GM21515 (cell line): ENCODE measurements at regions not wholly inside any gene's neighbourhood (a gene's known extent, or its start where the extent isn't known, plus 50 kb on each side); places are given as distances from the start of the nearest gene placed in this dataset.

ENCODE experiments used
- ATAC-seq: cut with Tn5 transposase; IDR thresholded peaks from one replicate; pipeline ENCODE4 v1.9.1; 2021; ENCODE audit not compliant: unreplicated experiment

DNA sequence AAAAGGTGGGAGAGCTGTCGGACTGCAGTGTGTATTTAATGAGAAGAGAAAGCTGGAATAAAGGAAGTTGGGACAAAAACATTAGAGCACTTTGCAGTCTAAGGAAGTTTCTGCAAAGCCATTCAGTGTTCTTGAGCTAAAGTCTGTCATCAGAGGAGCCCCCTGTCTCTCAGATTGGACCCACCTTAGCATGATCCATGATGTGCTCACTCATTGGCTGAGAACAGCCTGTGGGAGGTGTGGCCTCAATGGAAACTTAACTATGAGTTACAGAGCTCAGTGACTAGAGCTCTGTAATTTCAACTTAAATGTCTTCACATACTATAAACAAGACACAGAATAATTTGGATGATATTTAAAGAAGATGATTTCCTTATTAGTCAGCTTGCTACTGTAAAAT is 437.0 kb downstream of the BTBD3 start:
- ATAC-seq: no peak

DNA sequence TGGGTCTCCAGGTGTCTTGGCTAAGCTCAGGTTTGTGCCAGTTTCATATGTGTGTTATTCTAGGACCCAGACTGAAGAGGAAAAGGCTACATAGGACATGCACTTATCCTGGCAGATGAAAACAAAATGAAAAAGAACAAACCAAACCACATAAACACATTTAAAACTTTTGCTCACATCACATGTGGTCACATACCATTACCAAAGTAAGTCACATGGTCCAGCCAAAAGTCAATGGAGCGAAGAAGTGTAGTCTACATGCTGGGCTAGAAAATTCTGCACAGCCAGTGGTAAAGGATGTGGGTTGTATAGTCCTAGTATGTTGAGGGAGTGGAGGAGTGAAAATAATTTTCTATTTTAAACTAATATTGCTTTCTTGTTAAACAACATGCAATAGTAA is 437.5 kb downstream of the BTBD3 start:
- ATAC-seq: no peak

DNA sequence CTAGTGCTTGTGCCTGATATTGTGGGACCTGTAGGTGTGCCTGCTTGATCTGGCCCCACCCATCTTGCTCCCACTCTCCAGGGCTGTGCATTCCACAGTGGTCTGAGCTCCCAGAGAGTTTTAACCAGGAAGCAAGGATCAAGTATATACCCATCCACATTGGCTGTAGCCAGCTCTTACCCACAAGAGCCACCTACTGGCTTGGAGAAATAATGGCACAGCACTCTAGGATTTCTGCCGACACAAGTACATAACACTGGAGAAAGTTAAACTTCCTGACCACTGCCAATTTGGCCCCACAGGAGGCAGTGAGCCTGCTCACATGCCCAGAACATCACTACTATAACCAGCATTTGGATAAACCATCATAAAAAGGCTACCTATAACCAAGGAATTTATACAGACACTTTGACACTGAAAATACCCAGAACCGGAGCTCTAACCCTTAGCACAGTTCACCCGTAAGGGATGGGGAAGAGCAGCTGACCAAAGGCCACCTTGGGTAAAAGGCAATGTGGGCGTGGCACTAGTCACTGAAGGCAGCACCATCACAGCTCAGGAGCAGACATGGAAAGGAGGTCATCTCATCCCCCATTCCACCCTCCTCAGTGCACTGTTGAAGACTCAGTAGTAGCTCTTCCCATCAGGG is 440.4 kb downstream of the BTBD3 start:
- ATAC-seq: no peak

DNA sequence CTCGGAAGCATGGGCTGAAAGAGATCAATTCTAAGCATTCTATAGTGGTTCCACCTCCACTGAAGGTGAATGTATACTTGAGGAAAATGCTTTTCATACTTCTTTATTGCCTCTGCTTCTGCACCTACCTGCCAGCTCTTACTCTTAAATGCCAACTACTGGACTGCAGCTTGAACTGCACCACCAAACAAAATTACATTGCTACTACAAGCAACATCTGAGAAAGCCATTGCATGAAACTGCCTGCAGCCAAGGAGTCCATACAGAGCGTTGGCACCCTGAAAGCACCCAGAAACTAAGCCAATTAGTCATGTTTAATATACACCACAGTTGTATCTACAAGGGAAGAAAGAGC is 440.9 kb downstream of the BTBD3 start:
- no peak for ATAC-seq

DNA sequence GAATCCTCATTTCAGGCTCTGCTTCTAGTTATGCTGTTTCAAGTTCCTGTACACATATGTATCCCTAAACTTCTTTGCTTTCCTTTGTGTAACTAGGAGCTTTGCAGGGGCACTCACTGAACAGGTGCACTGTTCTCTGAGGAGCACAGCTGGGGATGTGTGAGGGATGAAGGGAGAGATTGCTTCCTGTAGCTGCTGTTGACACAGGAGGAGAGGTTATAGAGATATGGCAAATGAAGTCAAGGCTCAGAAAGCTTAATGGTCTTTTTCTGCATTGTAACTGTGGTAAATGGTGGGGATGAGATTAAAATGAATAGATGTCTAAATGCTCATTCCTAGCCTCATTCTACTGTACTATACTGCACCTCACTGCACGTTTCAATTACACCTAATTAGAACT is 454.3 kb downstream of the BTBD3 start:
- ATAC-seq: no peak

DNA sequence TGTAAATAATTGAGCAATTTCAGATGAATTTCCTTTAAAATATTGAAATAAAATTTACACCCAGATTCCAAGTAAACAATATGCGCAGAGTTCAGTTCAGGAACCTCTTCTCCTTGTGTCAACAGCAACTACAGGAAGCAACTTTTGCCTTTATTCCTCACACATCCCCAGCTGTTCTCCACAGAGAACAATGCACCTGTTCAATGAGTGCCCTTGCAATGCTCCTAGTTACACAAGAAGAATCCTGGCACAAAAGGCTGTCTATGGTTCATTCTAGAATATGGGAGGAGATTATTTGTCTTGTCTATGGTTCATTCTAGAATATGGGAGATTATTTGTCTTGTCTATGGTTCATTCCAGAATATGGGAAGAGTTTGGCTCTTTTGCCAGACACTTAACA is 454.9 kb downstream of the BTBD3 start:
- no peak for ATAC-seq

DNA sequence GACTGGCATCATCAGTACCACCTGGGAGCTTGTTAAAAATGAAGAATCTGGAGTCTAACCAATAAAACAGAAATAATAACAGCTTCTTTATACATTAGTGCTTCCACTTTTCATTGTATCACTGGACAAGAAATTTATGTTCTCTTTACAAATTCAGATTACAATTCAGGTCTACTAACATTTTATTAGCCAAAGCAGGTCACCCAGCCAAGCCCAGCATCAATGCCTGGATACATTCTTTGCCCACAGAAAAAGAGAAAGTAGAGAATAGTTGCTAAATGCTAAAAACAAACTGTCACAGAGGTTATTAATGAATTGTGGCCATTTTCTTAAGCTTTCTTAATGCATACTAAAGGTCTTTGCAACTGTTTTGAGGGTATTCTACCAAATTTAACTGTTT is 458.3 kb downstream of the BTBD3 start:
- no peak for ATAC-seq

DNA sequence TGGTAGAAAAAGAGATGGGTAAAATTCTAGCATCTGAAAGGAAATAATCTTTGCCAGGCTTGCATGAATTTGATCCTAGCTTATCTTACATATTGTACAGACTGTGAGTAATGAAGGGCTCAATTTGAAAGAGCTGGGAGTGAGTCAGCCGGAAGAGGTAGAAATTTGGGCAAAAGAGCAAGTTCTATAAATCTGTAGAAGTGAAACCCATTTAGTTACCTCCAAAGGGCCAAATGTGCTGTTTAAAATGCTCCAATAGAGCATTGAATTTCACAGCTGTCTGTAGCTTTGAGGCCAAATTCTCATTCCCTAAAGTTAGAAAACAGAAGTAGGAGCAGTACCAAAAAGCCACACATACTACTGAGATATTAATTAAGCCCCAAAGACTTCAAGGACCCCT is 466.1 kb downstream of the BTBD3 start:
- ATAC-seq: no peak

DNA sequence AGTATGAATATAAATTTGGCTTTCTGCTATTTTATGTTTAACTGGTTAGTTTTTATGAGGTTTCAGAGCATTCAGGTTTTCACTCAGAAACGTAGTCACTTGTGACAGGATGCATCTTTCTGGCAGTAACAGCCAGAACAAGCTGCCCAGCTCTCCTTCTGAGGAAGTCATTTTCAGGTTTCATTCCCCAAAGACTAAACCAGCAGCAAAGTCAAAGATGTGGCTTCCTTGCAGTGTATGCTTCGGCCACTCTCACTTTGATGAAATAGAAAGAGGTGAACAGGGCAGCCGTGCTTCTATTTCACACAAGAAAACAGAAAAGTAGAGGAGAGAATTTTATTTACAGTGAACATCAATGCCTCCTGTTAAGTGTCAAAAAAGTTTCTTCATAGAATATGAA is 469.1 kb downstream of the BTBD3 start:
- no peak for ATAC-seq

DNA sequence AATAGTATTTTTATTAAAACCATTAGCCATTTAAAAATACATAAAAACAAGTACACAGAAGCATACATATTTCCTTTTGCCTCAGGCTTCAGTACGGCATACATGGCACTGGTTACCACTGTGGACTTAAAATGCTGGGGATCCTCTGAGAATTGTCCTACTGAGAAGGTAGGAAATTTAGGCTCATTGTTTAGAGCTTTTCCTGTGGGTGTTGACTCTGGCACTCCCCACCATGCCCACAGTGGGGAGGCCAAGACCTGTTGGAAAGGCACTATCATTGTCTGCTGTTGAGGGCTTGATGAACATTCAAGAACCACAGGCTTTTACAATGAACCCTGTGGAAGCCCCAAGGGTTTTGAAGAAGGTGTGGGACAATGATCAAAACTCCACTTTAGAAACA is 473.4 kb downstream of the BTBD3 start:
- ATAC-seq: no peak

DNA sequence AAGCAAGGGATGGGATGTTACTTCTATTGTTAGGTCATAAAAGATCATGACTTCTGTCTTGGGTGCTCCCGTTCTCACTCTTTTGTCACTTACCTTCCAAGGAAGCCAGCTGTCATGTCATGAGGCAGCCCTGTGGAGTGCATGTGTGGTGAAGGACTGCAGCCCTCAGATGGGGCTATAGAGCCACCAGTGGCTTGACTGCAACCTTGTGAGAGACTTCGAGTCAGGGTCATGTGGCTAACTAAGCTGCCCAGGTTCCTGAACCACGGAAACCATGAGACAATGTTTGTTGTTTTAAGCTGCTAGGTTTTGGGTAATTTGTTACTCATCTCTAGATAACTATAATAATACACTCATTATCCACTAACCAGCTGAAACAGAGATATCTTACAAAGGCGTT is 477.1 kb downstream of the BTBD3 start:
- no peak for ATAC-seq

DNA sequence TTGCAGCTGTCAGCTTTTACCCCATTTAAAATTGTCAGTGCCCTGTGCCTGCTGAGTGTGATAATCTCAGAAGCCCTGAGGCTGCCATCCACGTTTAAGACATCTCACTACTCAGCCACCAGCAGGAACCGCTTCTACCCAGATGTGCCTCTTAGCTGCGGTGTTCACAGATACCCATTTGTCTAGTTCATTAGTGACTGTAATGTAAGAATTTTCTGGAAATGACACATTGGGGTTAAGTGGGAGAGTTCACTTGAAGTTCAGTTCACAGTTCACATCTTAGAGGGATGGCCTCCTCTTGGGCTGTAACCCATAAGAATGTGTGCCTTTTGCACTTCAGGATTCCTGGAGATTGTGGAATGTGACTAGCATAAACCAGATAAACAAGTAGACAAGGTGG is 477.7 kb downstream of the BTBD3 start:
- ATAC-seq: no peak

DNA sequence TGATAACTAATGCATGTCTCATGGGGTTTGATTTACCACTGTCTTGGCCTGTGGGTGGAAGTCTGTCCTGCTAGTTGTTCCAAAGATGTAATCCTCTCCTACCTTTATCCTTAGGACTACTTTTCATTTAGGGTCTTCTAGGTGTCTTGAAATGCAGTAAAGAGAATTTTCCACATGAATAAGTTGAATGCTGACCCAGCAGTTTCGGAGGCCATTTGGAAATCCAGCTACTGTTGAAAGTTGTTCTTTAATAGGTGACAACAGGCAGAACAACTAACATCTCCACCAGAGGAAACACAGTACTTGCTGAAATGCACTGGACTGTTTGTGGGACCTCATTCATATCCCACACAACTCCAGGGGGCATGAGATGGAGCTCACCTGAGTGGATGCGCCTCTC is 478.1 kb downstream of the BTBD3 start:
- no peak for ATAC-seq

DNA sequence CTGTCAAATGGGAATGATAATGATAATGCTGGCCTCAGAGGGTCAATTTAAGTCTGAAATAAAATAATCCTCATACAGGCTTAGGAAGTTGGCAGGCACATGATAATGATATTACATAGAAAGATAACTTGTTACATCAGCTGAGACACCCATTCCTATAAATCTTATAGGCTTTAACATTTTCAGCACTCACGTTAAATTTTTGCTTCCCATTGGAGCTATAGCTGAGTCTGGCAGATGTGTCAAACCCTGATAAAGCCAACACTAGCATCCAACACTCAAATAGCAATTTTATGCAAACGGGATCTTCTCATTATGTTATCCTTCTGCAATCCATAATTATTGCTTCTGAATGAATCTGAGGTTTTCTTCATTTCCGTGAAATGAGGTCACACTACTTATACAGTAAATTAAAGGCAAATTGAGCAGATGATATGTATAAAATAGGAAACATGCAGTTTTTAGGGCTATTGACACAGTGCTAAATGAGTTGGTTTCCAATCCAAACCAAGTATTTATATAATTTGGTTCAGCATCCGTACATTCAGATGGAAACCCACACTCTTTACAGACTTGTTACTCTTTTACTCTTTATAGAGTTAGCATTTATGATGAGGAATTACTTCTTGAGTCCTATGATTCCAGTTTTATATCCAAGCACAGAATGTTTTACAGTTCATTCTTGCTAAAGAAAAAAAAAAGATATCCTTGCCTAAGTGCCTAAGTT is 481.6 kb downstream of the BTBD3 start:
- ATAC-seq: no peak

DNA sequence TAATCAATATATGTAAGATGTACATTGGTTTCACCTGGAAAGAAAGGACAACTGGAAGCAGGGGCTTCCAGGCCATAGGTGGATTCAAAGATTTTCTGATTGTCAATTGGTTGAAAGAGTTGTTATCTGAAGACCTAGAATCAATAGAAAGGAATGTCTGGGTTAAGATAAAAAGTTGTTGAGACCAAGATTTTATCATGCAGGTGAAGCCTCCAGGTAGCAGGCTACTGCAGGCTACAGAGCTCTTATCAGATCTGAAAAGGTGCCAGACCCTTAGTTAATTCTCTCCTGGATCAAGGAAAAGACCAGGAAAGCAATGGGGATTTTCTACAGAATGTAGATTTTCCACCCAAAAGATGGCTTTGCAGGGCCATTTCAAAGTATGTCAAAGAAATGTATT is 487.2 kb downstream of the BTBD3 start:
- no peak for ATAC-seq

DNA sequence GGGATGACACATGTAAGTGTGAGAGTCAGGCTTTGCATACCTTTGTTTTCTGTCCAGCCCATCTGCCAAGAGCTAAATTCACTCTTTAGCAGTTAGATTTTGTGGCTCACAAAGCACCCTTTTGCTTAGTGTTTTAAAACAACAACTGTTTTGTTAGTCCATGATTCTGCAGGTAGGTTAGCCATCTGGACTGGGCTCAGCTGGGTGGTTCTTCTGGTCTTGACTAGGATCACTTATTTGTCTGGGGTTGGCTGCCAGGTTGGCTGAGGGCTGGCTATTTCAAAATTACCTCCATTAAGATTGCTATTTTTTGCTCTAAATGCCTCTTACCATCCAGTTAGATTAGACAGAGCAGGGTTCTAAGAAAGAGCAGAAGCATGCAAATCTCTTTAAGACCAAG is 489.3 kb downstream of the BTBD3 start:
- ATAC-seq: no peak

DNA sequence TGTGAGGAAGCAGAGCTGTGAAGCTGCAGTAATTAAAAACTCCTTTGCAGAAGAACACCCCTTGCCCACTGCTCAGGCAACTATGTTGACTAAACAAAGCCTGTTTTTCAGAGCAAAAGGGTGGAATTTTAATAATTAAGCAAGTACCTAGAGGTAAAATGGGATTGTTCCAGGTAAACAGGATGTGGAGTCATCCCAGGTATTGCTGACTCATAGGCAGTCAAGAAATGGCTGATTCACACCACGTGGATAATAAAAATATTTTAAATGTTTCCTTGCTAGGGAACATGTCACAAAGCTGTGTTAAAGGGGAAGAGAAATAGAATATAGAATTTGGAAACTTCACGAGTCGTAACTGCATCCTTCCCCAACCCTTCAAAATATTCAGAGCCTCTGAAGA is 491.8 kb downstream of the BTBD3 start:
- ATAC-seq: no peak

DNA sequence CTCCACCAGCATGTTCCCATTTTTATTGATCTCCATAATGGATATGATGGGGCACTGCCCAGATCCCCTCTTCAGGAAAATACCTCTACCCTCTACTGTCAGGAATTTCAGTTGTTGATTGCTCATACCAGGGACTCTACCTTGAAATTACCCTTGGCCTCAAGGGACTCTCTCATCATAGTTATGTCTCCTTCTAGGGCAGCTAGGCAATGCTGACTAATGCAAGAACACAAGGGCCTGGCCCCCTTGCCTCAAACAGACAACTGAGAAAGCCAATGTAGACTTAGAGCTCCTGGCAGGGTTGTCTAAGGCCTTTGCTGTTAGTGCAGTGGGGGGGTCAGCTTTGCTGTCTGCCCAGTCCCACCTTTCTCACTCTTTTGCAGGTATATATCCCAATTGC is 493.1 kb downstream of the BTBD3 start:
- no peak for ATAC-seq

DNA sequence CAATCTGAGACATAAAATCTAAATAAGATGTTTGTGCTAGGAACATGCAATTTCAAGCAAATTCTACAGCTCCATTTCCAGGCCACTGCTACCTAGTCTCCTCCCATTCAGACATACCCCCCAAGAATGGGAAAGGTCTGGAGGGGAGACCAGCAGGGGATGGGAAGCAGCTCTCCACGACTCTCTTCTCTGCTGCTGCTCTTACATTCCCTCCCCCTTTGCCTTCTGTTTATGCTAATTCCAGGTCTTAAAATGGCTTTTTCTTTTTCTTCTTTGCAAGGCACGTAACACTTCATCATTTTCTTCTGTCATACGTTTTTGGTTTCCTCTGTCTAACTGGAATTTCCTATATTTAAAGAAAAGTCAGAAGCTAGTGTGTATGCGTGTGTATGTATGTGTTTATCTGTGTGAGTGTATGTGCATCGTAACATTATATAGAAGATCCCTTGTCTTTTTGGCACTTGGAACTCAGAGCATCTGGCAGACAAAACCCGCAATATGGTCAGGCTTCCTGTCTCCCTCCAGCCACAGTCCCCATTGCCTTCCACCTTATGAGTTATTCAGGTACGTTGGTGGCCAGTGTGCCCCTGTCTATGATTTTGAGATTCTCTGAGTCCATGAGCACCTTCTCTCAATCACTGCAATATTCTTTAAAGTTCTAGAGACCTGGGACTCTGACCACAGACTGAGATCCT is 493.7 kb downstream of the BTBD3 start:
- ATAC-seq: no peak

DNA sequence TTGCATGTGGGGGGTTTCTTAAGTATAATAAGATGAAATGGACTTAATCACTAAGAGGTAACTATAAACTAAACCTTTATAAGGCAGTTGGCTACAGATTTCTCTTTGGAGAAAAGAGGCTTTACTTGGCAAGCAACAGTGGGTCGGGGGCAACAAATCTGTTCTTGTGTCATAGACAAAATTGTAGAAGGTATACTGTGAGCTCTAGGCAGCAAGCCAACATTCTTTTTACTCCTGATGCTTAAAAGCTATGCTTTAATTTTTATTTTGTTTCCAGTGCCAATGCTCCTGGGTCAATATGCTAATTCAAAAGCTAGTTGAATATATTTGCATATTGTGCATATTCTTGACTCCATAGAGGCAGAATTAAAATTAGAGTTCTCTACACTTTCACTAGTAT is 495.4 kb downstream of the BTBD3 start:
- ATAC-seq: no peak

DNA sequence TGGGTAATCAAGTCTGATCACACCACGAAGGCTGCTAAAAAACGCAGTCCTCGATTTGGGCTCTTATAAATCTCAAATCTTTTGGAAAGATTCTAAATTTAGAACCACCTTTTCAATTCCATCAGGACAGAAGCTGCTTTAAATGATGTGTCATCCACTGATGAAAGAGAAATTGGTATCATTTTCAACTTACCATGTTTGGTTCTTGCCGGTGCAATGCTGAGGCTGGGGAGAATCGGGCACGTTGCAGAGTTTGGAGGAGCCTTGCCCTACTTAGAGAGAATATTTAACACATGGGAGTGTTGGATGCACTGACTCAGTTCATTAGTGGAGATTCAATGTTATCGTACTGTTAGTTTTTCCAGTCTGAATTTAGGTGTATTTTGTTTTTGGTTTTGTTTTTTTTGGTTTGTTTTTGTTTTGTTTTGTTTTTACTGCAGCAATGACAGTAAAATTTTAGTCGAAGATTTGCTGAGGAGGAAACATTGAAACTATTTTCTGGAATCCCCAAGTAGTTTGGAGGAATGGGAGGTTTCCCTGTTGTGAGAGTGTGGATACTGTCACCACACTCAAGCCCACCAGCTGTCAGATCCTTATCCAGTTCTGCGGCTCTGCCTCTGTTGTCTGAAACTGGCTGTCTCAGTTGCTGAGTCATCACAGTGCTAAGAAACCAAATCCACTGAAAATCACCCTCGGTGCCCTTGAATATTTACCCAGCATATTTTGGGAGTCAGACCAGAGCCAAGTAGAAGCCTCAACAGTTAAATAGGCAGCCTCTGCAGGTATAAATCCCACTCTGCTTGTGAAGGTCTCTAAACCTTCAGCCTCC is 497.0 kb downstream of the BTBD3 start:
- ATAC-seq: no peak

DNA sequence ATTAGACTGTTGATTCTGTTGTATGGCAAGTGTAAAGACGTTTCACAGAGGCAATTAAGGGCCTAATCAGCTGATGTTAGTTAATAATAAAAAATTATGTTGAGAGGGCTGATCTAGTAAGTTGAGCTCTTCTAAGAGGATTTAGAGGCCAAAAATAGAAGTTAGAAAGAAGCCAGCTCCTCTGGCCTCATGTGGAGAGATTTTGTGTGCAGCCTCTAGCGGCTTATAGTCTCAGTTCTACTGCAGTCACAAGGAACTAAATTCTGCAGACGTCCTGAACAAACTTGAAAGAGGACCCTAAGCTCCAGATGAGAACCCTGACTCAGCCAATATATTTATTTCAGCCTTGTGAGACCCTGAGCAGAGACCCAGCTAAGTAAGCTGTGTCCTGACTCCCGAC is 498.6 kb downstream of the BTBD3 start:
- ATAC-seq: no peak
